CD8-positive, alpha-beta memory T cell (primary cell): ENCODE measurements at regions not wholly inside any gene's neighbourhood (a gene's known extent, or its start where the extent isn't known, plus 50 kb on each side); places are given as distances from the start of the nearest gene placed in this dataset.
"Not testable (repeated sequence)": the region's sequence is repeated elsewhere in the genome, so short reads cannot be mapped to it uniquely, and the experiment has no call there.

Source experiments
- CTCF ChIA-PET: fragments of 350-600 bp; sonication (Branson Sonifier 250); formaldehyde crosslinking; loops from one replicate; lab custom pipeline; 2021; ENCODE audit warnings: antibody characterized with exemption; lab: Charles Lee
- POLR2A ChIA-PET: fragments of 350-600 bp; sonication (Branson Sonifier 250); formaldehyde crosslinking; loops from one replicate; lab custom pipeline; 2021; ENCODE audit warnings: antibody characterized with exemption; lab: Charles Lee
- DNase-seq, 5 donors: peaks; one replicate each; pipeline versions ENCODE4 v3.0.0 to v3.0.0-alpha.2; 2020 to 2022; ENCODE audit warnings: mixed read lengths in 1 of 5
- H3K27ac ChIP-seq: one replicate; pipeline ENCODE4 v1.7.0; 2013; ENCODE audit warnings: low read depth, mild to moderate bottlenecking, low read length, moderate library complexity
- H3K27me3 ChIP-seq: 2 replicates; pipeline ENCODE4 v1.7.0; 2013; ENCODE audit warnings: low read length, mild to moderate bottlenecking; ENCODE audit not compliant: insufficient read depth, poor library complexity, severe bottlenecking
- H3K36me3 ChIP-seq: 2 replicates; pipeline ENCODE4 v1.7.0; 2013; ENCODE audit warnings: mild to moderate bottlenecking, low read length, moderate library complexity; ENCODE audit not compliant: insufficient read depth
- H3K4me1 ChIP-seq: 2 replicates; pipeline ENCODE4 v1.7.0; 2013; ENCODE audit warnings: mild to moderate bottlenecking, low read length, moderate library complexity; ENCODE audit not compliant: insufficient read depth
- H3K4me3 ChIP-seq: 2 replicates; pipeline ENCODE4 v1.7.0; 2013; ENCODE audit warnings: mild to moderate bottlenecking, low read length
- H3K9me3 ChIP-seq: 2 replicates; pipeline ENCODE4 v1.7.0; 2013; ENCODE audit warnings: mild to moderate bottlenecking, low read length
- H3K27ac Mint-ChIP-seq, 8 donors: one replicate each; pipeline ENCODE4 v1.8.0; 2020 to 2021; ENCODE audit warnings: mixed read lengths in 8 of 8, mild to moderate bottlenecking in 6 of 8, inconsistent platforms in 3 of 8, moderate library complexity in 3 of 8
- H3K27me3 Mint-ChIP-seq, 2 donors: one replicate each; pipeline ENCODE4 v1.8.0; 2020 to 2021; ENCODE audit warnings: mixed read lengths in 2 of 2, mild to moderate bottlenecking in 1 of 2, moderate library complexity in 1 of 2
- H3K36me3 Mint-ChIP-seq, 3 donors: one replicate each; pipeline ENCODE4 v1.8.0; 2020 to 2021; ENCODE audit warnings: mixed read lengths in 3 of 3, inconsistent platforms in 1 of 3, mild to moderate bottlenecking in 1 of 3
- H3K4me1 Mint-ChIP-seq, 3 donors: one replicate each; pipeline ENCODE4 v1.8.0; 2020 to 2021; ENCODE audit warnings: mixed read lengths in 3 of 3, inconsistent platforms in 1 of 3, mild to moderate bottlenecking in 1 of 3
- H3K4me3 Mint-ChIP-seq, 7 donors: one replicate each; pipeline ENCODE4 v1.8.0; 2020 to 2021; ENCODE audit warnings: mixed read lengths in 7 of 7, mild to moderate bottlenecking in 6 of 7, moderate library complexity in 4 of 7, inconsistent platforms in 2 of 7
- H3K9me3 Mint-ChIP-seq, 5 donors: one replicate each; pipeline ENCODE4 v1.8.0; 2020 to 2022; ENCODE audit warnings: mixed read lengths in 5 of 5, mild to moderate bottlenecking in 3 of 5, moderate library complexity in 2 of 5, inconsistent platforms in 1 of 5

DNA sequence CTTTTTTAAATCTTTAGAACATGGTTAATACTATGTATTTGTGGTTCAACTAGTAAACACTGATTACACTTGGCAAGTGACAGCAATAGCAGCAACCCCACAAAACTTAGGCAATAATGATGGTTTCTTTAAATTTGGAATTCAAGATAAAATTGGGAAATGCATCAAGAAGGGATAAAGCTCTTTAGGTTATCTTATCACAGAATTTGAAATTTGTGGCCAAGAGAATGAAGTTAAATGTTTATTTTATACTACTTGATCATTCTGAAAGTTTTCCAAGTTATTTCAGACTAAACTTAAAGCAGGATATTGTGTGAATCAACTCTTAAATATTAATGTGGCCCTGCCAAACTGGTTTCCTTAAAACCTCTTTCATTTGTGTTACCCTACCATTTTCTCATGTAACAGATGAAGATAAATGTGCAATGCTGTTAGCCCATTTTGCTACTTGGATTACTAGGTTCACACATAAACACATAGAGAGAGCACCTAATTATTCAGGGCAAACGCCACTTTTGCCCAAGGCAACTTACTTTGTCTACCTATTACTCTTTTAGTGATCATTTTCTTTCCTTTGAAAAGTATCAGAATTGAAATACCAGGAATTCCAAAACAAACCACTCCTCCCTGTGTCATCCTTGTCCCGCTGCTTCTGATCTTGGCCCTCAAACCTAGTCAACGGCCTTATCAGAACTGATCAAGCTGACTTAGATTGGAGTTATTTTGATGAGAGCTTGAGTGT is 186.7 kb upstream of the TENT5A start:
- Histone ChIP-seq H3K36me3 (no peaks in the 10 kb centered on the region), H3K27me3 (no peaks in the 10 kb centered on the region), H3K27ac (no peak overlapping the region), H3K4me1 (no peaks in the 10 kb centered on the region), H3K9me3 (no peaks in the 10 kb centered on the region), H3K4me3 (no peak overlapping the region)
- peaks cover 0 to 10% (median 0%) of the 10 kb centered on the region in 5 donors for H3K9me3 Mint-ChIP-seq
- H3K27ac Mint-ChIP-seq, result no peak overlapping the region
- no peaks in the 10 kb centered on the region for H3K4me1 Mint-ChIP-seq
- no peaks in the 10 kb centered on the region for H3K36me3 Mint-ChIP-seq
- ChIA-PET CTCF (no interaction called here), POLR2A (no interaction called here)
- peaks cover 0 to 1% of the 10 kb centered on the region in 2 donors for H3K27me3 Mint-ChIP-seq
- H3K4me3 Mint-ChIP-seq, result no peak overlapping the region
- DNase-seq, result no peak

DNA sequence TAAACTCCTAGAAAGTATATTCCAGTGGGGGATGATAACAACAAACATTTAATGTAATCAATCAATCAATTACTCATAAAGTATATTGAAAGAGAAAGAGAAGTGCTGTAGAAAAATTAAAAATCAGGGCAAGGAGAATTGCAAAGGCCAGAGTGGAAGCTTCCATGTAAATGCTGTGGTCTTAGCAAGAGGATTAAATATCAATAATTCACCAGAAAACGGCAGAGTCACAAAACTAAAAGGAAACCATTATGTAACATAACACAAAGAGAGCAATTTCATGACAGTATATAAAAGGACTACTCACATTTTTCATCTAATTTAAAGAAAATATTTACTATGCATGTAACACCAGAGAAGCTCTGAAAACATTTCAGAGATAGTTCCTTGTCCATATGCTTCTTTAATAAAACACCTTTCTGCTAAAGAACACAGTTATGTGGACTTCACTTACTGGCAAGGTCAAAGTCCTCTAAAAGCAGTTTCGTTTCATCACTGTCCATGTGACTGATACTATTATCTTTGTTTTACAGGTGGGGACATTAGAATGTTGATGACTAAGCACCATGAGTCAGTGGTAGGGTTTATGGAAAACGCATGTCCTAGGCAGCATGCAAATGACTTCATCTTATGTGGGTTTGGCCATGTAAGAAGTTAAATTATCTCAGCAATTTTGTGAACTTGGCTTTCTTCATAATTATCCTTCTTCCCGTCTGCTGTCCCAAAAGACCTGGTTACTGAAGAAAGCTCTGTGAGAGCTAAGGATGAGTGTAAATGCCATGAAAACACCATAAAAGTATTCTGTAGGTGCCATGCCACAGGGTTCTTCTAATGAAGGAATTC is 185.8 kb upstream of the TENT5A start:
- no peaks in the 10 kb centered on the region for H3K36me3 ChIP-seq

DNA sequence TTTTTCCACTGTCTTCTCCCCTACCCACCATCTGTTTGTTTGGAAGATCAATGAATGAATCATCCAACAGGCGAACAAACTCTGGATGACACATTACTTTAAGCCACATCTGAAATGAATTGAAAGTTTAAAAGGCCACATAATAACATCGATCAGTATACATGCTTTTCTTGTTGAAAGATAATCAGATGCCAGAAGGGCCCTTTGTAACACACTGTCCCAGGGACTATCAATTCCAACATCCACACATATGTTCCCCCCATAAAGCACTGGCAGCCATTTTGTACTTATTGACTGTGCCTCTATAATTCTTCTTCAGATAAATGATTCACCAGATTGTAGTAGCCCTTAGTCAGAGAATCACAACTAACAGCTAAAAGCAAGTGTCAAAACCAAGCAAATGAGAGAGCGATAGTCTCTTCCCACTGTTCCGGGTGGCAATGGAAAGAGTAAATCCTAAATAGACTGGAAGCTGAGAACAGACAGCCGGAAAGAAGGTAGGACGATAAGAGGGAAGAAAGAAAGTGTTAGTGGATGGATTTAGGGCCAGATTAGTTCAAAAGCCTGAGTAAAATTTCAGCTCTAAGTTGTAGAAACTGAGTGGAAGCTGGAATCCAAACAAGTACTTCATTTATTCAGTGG is 184.9 kb upstream of the TENT5A start:
- no peak for DNase-seq
- no peaks in the 10 kb centered on the region for H3K36me3 Mint-ChIP-seq
- H3K9me3 Mint-ChIP-seq, result peaks cover 0 to 10% (median 0%) of the 10 kb centered on the region in 5 donors
- H3K27me3 Mint-ChIP-seq, result no peaks in the 10 kb centered on the region
- Histone ChIP-seq H3K27me3 (no peaks in the 10 kb centered on the region), H3K4me3 (no peak overlapping the region), H3K27ac (no peak overlapping the region), H3K9me3 (no peaks in the 10 kb centered on the region), H3K36me3 (no peaks in the 10 kb centered on the region), H3K4me1 (no peaks in the 10 kb centered on the region)
- CTCF ChIA-PET, result no interaction called here
- H3K4me3 Mint-ChIP-seq, result no peak overlapping the region
- H3K4me1 Mint-ChIP-seq, result no peaks in the 10 kb centered on the region
- POLR2A ChIA-PET, result no interaction called here
- no peak overlapping the region for H3K27ac Mint-ChIP-seq

More for the DNA sequence above, 185.8 kb upstream of the TENT5A start:
- Histone ChIP-seq H3K4me1 (no peaks in the 10 kb centered on the region), H3K4me3 (no peak overlapping the region), H3K9me3 (no peaks in the 10 kb centered on the region), H3K27me3 (no peaks in the 10 kb centered on the region), H3K27ac (no peak overlapping the region)
- ChIA-PET CTCF (no interaction called here), POLR2A (no interaction called here)
- no peak overlapping the region for H3K4me3 Mint-ChIP-seq
- no peaks in the 10 kb centered on the region for H3K4me1 Mint-ChIP-seq
- H3K27ac Mint-ChIP-seq, result peak overlapping the region in 1 of 8 donors; percentile 0
- H3K9me3 Mint-ChIP-seq, result peaks cover 0 to 10% (median 0%) of the 10 kb centered on the region in 5 donors
- no peaks in the 10 kb centered on the region for H3K36me3 Mint-ChIP-seq
- DNase-seq, result no peak
- H3K27me3 Mint-ChIP-seq, result peaks cover 0 to 1% of the 10 kb centered on the region in 2 donors

DNA sequence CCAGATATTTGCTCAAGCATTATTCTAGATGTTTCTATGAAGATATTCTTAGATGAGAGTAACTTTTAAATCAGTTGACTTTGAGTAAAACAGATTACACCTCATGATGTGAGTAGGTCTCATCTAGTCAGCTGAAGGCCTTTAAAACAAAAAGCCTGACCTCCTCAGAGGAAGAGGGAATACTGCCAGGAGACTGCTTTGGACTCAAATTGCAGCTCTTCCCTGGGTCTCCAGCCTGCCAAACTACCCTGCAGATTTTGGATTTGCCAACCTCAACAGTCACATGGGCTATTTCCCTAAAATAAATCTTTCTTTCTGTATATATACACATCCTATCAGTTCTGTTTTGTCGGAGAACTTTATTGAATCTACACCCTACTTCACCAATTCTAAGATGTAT is 182.5 kb upstream of the TENT5A start:
- Mint-ChIP-seq H3K27ac (no peak overlapping the region), H3K36me3 (no peaks in the 10 kb centered on the region), H3K9me3 (peaks cover 0 to 6% (median 2%) of the 10 kb centered on the region in 5 donors), H3K4me3 (no peak overlapping the region), H3K4me1 (no peaks in the 10 kb centered on the region), H3K27me3 (no peaks in the 10 kb centered on the region)
- CTCF ChIA-PET, result no interaction called here
- no peak overlapping the region for H3K27ac ChIP-seq
- no peak for DNase-seq
- no peaks in the 10 kb centered on the region for H3K4me1 ChIP-seq
- H3K9me3 ChIP-seq, result no peaks in the 10 kb centered on the region
- POLR2A ChIA-PET, result no interaction called here
- no peaks in the 10 kb centered on the region for H3K36me3 ChIP-seq
- H3K27me3 ChIP-seq, result no peaks in the 10 kb centered on the region
- no peak overlapping the region for H3K4me3 ChIP-seq

DNA sequence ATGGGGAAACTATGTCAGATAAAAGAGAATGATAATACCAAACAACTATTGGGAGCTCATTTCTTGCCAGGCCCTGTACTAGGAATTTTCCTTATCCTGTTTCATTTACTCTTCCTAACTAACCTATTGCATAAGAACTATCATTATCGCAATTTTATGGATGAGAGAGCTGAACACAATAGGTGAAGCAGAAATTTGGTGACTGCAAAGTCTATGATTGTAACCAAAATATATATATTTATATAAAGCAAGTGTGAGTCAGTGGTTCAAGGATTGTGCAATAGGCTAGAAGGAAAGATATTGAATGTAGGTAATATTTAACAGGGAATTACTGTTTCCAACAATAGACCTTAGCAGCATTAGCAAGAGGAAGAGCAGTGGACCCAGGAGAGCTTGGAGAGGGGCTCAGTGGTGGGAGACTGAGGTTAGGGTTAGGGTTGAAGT is 181.1 kb upstream of the TENT5A start:
- Histone ChIP-seq H3K9me3 (no peaks in the 10 kb centered on the region), H3K4me3 (no peak overlapping the region), H3K4me1 (no peaks in the 10 kb centered on the region), H3K27me3 (no peaks in the 10 kb centered on the region), H3K36me3 (no peaks in the 10 kb centered on the region), H3K27ac (no peak overlapping the region)
- DNase-seq, result no peak
- ChIA-PET POLR2A (no interaction called here), CTCF (no interaction called here)
- Mint-ChIP-seq H3K36me3 (no peaks in the 10 kb centered on the region), H3K27me3 (no peaks in the 10 kb centered on the region), H3K4me3 (no peak overlapping the region), H3K4me1 (no peaks in the 10 kb centered on the region), H3K9me3 (peaks cover 0 to 4% (median 2%) of the 10 kb centered on the region in 5 donors), H3K27ac (no peak overlapping the region)

DNA sequence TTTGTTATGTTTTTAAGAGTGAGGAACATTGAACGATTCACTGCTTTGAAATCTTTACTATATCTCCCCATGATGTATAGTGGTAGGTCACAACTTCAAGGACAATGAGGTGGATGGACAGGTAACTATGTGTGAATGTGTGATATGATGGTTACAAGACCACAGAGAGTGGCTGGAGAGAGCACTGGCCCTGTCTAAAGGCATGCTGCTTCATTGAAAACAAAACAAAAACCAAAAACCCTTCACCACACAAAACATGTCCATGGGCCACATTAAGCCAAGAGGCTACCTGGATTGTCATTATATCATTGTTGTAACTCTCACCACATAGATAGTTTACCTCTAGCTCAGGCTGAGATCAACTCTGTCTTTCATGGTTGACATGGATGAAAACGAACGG is 180.6 kb upstream of the TENT5A start:
- H3K27ac Mint-ChIP-seq, result no peak overlapping the region
- no peaks in the 10 kb centered on the region for H3K27me3 ChIP-seq
- H3K36me3 Mint-ChIP-seq, result no peaks in the 10 kb centered on the region
- H3K27me3 Mint-ChIP-seq, result no peaks in the 10 kb centered on the region
- H3K9me3 ChIP-seq, result no peaks in the 10 kb centered on the region
- no peak overlapping the region for H3K4me3 Mint-ChIP-seq
- no peaks in the 10 kb centered on the region for H3K36me3 ChIP-seq
- H3K9me3 Mint-ChIP-seq, result peaks cover 0 to 4% (median 2%) of the 10 kb centered on the region in 5 donors
- H3K4me1 ChIP-seq, result no peaks in the 10 kb centered on the region
- ChIA-PET CTCF (no interaction called here), POLR2A (no interaction called here)
- no peak for DNase-seq
- no peak overlapping the region for H3K4me3 ChIP-seq
- no peak overlapping the region for H3K27ac ChIP-seq
- no peaks in the 10 kb centered on the region for H3K4me1 Mint-ChIP-seq

GRCh38 chr6:81932448-81932847 is 180.0 kb upstream of the TENT5A start:
- H3K36me3 Mint-ChIP-seq, DNase-seq, H3K36me3 ChIP-seq, POLR2A ChIA-PET, H3K27me3 Mint-ChIP-seq, H3K4me3 ChIP-seq, H3K27ac ChIP-seq, H3K27me3 ChIP-seq, H3K9me3 ChIP-seq, H3K4me3 Mint-ChIP-seq, CTCF ChIA-PET, H3K9me3 Mint-ChIP-seq, H3K27ac Mint-ChIP-seq, H3K4me1 Mint-ChIP-seq, H3K4me1 ChIP-seq: not testable (repeated sequence)

- no peaks in the 10 kb centered on the region for H3K9me3 ChIP-seq
- no peak overlapping the region for H3K4me3 ChIP-seq
- no peaks in the 10 kb centered on the region for H3K4me1 ChIP-seq
- Mint-ChIP-seq H3K27ac (no peak overlapping the region), H3K9me3 (peaks cover 0 to 4% (median 0%) of the 10 kb centered on the region in 5 donors), H3K36me3 (no peaks in the 10 kb centered on the region), H3K4me3 (no peak overlapping the region), H3K27me3 (no peaks in the 10 kb centered on the region), H3K4me1 (no peaks in the 10 kb centered on the region)
- no peaks in the 10 kb centered on the region for H3K27me3 ChIP-seq
- no peak for DNase-seq
- ChIA-PET POLR2A (no interaction called here), CTCF (no interaction called here)
- H3K27ac ChIP-seq, result no peak overlapping the region
- no peaks in the 10 kb centered on the region for H3K36me3 ChIP-seq
Observed at GRCh38 chr6:81929828-81930227, 177.3 kb upstream of the TENT5A start.
